WTC11 (cell line): ENCODE measurements at regions not wholly inside any gene's neighbourhood (a gene's known extent, or its start where the extent isn't known, plus 50 kb on each side); places are given as distances from the start of the nearest gene placed in this dataset.

ENCODE experiments used
- CTCF ChIP-seq: fragments of 200-600 bp; IDR thresholded peaks from 2 replicates; pipeline ENCODE4 v1.8.0; 2022; ENCODE audit warnings: antibody characterized with exemption
- FOXJ3 ChIP-seq: sonication (generic); formaldehyde crosslinking; IDR thresholded peaks from 2 replicates; pipeline ENCODE4 v1.9.0; 2021; ENCODE audit warnings: missing genetic modification reagents, mild to moderate bottlenecking, borderline replicate concordance

DNA sequence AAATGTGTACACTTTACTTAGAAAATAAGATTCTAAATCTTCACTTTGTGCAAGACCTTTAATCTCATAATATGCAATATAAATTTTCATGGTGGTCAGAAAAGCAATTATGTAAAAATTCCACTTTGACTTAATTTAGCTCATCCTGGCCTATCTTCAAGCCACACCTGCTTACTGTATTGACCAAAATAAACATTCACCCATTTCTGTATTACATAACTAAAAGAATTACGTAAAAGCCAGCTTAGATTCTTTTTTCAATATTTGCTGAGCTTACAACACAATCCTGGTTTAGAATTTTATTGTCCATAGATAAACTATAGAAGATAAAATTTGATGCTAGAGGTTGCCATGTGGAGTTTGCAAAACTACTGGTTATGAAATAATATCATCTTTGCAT is 172.9 kb upstream of the GRM3 start:
- TF ChIP-seq FOXJ3 (no peak), CTCF (no peak)
